GM18907 (cell line): ENCODE measurements at regions not wholly inside any gene's neighbourhood (a gene's known extent, or its start where the extent isn't known, plus 50 kb on each side); places are given as distances from the start of the nearest gene placed in this dataset.
"Not testable (repeated sequence)": the region's sequence is repeated elsewhere in the genome, so short reads cannot be mapped to it uniquely, and the experiment has no call there.

ENCODE experiments used
- ATAC-seq: cut with Tn5 transposase; IDR thresholded peaks from one replicate; pipeline ENCODE4 v1.9.1; 2021; ENCODE audit warnings: mild to moderate bottlenecking, moderate library complexity; ENCODE audit not compliant: unreplicated experiment

- ATAC-seq: no peak
Measured at GRCh38 chr5:82459626-82460025, 181.5 kb upstream of the RPS23 start.

- not testable (repeated sequence) for ATAC-seq
Measured at GRCh38 chr5:82455317-82455716, 177.2 kb upstream of the RPS23 start.

- ATAC-seq: no peak
Measured at GRCh38 chr5:82448374-82448773, 170.2 kb upstream of the RPS23 start.

GRCh38 chr5:82447913-82448312 is 169.8 kb upstream of the RPS23 start:
- ATAC-seq: no peak

GRCh38 chr5:82446809-82447208 is 168.7 kb upstream of the RPS23 start:
- no peak for ATAC-seq

- ATAC-seq: no peak
Measured at GRCh38 chr5:82445726-82446335, 167.7 kb upstream of the RPS23 start.

GRCh38 chr5:82439750-82440445 is 161.7 kb upstream of the RPS23 start:
- ATAC-seq: no peak

- ATAC-seq: not testable (repeated sequence)
Measured at GRCh38 chr5:82437565-82437964, 159.4 kb upstream of the RPS23 start.

- ATAC-seq: no peak
Measured at GRCh38 chr5:82436291-82436690, 158.1 kb upstream of the RPS23 start.

- ATAC-seq: not testable (repeated sequence)
Measured at GRCh38 chr5:82434696-82435660, 156.8 kb upstream of the RPS23 start.

GRCh38 chr5:82426464-82427154 is 148.5 kb upstream of the RPS23 start:
- no peak for ATAC-seq

- no peak for ATAC-seq
Measured at GRCh38 chr5:82425591-82425990, 147.4 kb upstream of the RPS23 start.

GRCh38 chr5:82424211-82424610 is 146.1 kb upstream of the RPS23 start:
- ATAC-seq: no peak

GRCh38 chr5:82422751-82423181 is 144.6 kb upstream of the RPS23 start:
- no peak for ATAC-seq

- no peak for ATAC-seq
Measured at GRCh38 chr5:82422001-82422740, 144.0 kb upstream of the RPS23 start.

- no peak for ATAC-seq
Measured at GRCh38 chr5:82421119-82421518, 143.0 kb upstream of the RPS23 start.

- not testable (repeated sequence) for ATAC-seq
Measured at GRCh38 chr5:82420524-82420923, 142.4 kb upstream of the RPS23 start.

GRCh38 chr5:82419559-82420332 is 141.6 kb upstream of the RPS23 start:
- no peak for ATAC-seq

- ATAC-seq: no peak
Measured at GRCh38 chr5:82418608-82418950, 140.4 kb upstream of the RPS23 start.
